NCI-H2029 (cell line): ENCODE measurements at regions not wholly inside any gene's neighbourhood (a gene's known extent, or its start where the extent isn't known, plus 50 kb on each side); places are given as distances from the start of the nearest gene placed in this dataset.

Experiments
- DNase-seq: peaks from one replicate; lab custom pipeline; 2025; lab: John Stamatoyannopoulos, UW

GRCh38 chr4:56286763-56287162 is 100.5 kb downstream of the AASDH start:
- no peak for DNase-seq

- DNase-seq = no peak
Measured at GRCh38 chr4:56283375-56283774, 103.9 kb downstream of the AASDH start.

GRCh38 chr4:56282004-56282403 is 105.3 kb downstream of the AASDH start:
- no peak for DNase-seq

- DNase-seq = no peak
Measured at GRCh38 chr4:56276547-56276946, 110.7 kb downstream of the AASDH start.

- DNase-seq = no peak
Measured at GRCh38 chr4:56273391-56273790, 113.9 kb downstream of the AASDH start.

GRCh38 chr4:56272927-56273326 is 114.4 kb downstream of the AASDH start:
- DNase-seq = no peak

GRCh38 chr4:56272003-56272402 is 115.3 kb downstream of the AASDH start:
- no peak for DNase-seq

GRCh38 chr4:56271131-56271530 is 116.2 kb downstream of the AASDH start:
- no peak for DNase-seq

GRCh38 chr4:56267558-56267957 is 119.7 kb downstream of the AASDH start:
- no peak for DNase-seq

- DNase-seq = no peak
Measured at GRCh38 chr4:56264873-56265272, 122.4 kb downstream of the AASDH start.

- no peak for DNase-seq
Measured at GRCh38 chr4:56261027-56261426, 126.3 kb downstream of the AASDH start.

- DNase-seq = no peak
Measured at GRCh38 chr4:56260320-56260719, 127.0 kb downstream of the AASDH start.

GRCh38 chr4:56259655-56260054 is 127.6 kb downstream of the AASDH start:
- no peak for DNase-seq

- DNase-seq = no peak
Measured at GRCh38 chr4:56255820-56256219, 131.5 kb downstream of the AASDH start.

GRCh38 chr4:56253666-56254305 is 133.5 kb downstream of the AASDH start:
- DNase-seq = no peak

GRCh38 chr4:56252561-56253152 is 134.6 kb downstream of the AASDH start:
- DNase-seq = no peak

- no peak for DNase-seq
Measured at GRCh38 chr4:56251556-56251955, 135.7 kb downstream of the AASDH start.

- DNase-seq = no peak
Measured at GRCh38 chr4:56250776-56251175, 136.5 kb downstream of the AASDH start.

- no peak for DNase-seq
Measured at GRCh38 chr4:56247646-56248045, 139.6 kb downstream of the AASDH start.

- no peak for DNase-seq
Measured at GRCh38 chr4:56246233-56246610, 141.1 kb downstream of the AASDH start.

- no peak for DNase-seq
Measured at GRCh38 chr4:56245547-56246232, 141.6 kb downstream of the AASDH start.

GRCh38 chr4:56244681-56245080 is 142.6 kb downstream of the AASDH start:
- no peak for DNase-seq

GRCh38 chr4:56243107-56243506 is 144.2 kb downstream of the AASDH start:
- DNase-seq = no peak

GRCh38 chr4:56241500-56241899 is 145.8 kb downstream of the AASDH start:
- no peak for DNase-seq
